ENCODE measurements at regions not wholly inside any gene's neighbourhood (a gene's known extent, or its start where the extent isn't known, plus 50 kb on each side); places are given as distances from the start of the nearest gene placed in this dataset.
"Not testable (repeated sequence)": the region's sequence is repeated elsewhere in the genome, so short reads cannot be mapped to it uniquely, and the experiment has no call there.

DNA sequence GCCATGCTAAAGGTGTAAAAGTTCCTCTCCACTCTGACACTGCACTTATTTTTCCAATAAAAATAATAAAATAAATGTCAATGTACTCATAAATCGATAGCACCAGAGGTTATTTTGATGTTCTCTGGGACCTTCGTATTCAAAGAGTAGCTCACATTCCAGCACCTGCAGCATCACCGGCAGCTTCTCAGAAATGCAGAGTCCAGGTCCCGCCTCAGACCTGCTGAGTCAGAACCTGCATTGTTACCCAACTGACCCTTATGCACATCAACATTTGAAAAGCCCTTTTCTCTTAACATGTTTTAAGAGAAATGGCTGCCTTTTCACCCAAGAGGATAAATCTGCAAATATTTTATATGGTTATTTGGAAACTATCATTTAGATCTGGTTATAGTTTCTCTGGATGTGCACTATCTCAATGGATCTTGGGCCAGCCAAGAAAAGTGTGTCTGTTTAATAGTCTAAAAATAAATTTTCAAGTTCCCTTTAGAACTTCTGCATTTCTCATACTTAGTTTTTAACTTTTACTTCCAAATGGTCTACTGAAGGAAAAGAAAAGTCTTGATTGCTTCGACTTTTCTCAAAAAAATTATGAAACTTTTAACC is 216.2 kb upstream of the PRDM1 start:
- Histone ChIP-seq H3K36me3 (ENCODE audit: control insufficient read depth, insufficient read depth, low read length) (no peaks in the 10 kb centered on the region), H3K4me3 (ENCODE audit: low read depth, low read length) (no peak overlapping the region), H3K27me3 (ENCODE audit: control insufficient read depth, insufficient read depth, low read length) (no peaks in the 10 kb centered on the region)
- DNase-seq (ENCODE audit: low read depth) = no peak
- TF ChIP-seq, protein P1, sequence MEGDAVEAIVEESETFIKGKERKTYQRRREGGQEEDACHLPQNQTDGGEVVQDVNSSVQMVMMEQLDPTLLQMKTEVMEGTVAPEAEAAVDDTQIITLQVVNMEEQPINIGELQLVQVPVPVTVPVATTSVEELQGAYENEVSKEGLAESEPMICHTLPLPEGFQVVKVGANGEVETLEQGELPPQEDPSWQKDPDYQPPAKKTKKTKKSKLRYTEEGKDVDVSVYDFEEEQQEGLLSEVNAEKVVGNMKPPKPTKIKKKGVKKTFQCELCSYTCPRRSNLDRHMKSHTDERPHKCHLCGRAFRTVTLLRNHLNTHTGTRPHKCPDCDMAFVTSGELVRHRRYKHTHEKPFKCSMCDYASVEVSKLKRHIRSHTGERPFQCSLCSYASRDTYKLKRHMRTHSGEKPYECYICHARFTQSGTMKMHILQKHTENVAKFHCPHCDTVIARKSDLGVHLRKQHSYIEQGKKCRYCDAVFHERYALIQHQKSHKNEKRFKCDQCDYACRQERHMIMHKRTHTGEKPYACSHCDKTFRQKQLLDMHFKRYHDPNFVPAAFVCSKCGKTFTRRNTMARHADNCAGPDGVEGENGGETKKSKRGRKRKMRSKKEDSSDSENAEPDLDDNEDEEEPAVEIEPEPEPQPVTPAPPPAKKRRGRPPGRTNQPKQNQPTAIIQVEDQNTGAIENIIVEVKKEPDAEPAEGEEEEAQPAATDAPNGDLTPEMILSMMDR (IDR thresholded peaks at IDR 0.05; ENCODE audit: insufficient read depth, low read length, severe bottlenecking) = no peak
- no peak for FAIRE-seq

DNA sequence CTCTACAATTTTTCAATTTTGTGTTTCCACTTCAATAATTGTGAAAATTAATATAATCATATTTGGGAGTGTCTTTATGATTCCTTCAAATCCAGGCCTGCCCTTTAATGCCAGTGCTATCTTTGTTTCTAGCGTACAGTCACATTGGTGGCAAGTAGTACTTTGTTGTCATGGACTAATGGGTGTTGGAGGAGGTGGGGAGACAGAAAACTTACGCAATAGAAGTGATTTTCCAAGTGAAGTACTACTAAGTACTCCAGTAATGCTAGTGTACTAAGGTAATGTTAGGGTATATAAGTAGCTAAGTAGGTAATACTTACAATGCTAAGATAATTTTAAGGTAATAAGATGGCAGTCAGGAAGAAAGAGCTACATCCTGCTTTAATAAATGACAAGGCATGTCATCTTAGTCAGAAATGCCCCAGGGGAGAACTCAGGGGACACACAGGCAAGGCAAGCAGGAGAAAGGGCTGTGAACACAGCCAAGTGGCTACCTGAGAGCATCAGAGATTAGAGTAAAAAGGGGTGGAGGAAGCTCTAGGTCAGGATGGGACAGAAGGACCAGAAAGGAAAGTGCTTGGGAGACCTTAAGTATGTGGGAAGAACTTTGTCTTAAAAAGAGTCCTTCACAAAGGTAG is 217.2 kb upstream of the PRDM1 start:
- H3K36me3 ChIP-seq (ENCODE audit: control insufficient read depth, insufficient read depth, low read length) = no peaks in the 10 kb centered on the region
- peak; percentile 32 for FAIRE-seq
- DNase-seq (ENCODE audit: low read depth) = peak; percentile 6
- TF ChIP-seq, protein P1 (IDR thresholded peaks at IDR 0.05; ENCODE audit: insufficient read depth, low read length, severe bottlenecking) = no peak
- H3K27me3 ChIP-seq (ENCODE audit: control insufficient read depth, insufficient read depth, low read length) = no peaks in the 10 kb centered on the region
- no peak overlapping the region for H3K4me3 ChIP-seq (ENCODE audit: low read depth, low read length)

DNA sequence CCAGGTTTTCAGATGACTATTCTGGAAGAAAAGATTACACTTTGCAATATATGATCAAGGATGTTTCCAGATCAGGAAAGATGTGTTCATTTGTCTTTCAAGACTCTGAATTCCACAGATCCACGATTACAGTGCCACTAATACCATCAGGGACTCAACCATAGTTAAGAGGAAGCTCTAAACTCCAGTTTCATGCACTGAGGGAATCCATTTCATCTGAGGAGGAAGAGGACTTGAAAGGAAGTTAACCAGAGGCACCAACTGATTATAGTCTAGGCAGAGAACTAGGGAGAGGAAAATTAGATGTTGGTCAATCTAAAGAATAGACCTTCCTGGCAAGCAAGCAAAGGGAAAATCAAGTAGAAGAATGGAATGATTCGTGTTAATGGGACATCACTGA is 218.3 kb upstream of the PRDM1 start:
- Histone ChIP-seq H3K27me3 (ENCODE audit: control insufficient read depth, insufficient read depth, low read length) (no peaks in the 10 kb centered on the region), H3K36me3 (ENCODE audit: control insufficient read depth, insufficient read depth, low read length) (no peaks in the 10 kb centered on the region), H3K4me3 (ENCODE audit: low read depth, low read length) (no peak overlapping the region)
- DNase-seq (ENCODE audit: low read depth) (no peak), FAIRE-seq (no peak)
- TF ChIP-seq, protein P1 (IDR thresholded peaks at IDR 0.05; ENCODE audit: insufficient read depth, low read length, severe bottlenecking) = no peak

DNA sequence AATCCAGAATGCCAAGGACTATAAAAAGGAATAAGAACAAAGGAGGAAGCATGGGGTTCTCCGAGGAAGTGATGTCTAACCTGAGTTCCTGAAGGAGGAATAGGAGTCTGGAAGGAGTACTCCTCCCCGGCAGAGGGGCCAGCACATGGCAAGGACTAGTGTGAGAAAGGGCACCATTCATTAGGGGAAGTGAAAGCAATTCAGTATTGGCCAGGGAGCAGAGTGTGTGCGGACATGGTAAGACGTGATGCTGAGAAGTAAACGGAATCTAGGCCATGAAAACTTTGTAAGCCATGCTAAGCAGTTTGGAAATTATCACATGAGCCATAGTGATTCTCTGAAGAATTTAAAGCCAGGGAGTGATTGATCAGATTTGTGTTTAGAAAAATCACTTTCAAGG is 218.9 kb upstream of the PRDM1 start:
- no peak for DNase-seq (ENCODE audit: low read depth)
- TF ChIP-seq, protein P1 (IDR thresholded peaks at IDR 0.05; ENCODE audit: insufficient read depth, low read length, severe bottlenecking) = no peak
- Histone ChIP-seq H3K4me3 (ENCODE audit: low read depth, low read length) (no peak overlapping the region), H3K27me3 (ENCODE audit: control insufficient read depth, insufficient read depth, low read length) (no peaks in the 10 kb centered on the region), H3K36me3 (ENCODE audit: control insufficient read depth, insufficient read depth, low read length) (no peaks in the 10 kb centered on the region)
- FAIRE-seq = no peak

DNA sequence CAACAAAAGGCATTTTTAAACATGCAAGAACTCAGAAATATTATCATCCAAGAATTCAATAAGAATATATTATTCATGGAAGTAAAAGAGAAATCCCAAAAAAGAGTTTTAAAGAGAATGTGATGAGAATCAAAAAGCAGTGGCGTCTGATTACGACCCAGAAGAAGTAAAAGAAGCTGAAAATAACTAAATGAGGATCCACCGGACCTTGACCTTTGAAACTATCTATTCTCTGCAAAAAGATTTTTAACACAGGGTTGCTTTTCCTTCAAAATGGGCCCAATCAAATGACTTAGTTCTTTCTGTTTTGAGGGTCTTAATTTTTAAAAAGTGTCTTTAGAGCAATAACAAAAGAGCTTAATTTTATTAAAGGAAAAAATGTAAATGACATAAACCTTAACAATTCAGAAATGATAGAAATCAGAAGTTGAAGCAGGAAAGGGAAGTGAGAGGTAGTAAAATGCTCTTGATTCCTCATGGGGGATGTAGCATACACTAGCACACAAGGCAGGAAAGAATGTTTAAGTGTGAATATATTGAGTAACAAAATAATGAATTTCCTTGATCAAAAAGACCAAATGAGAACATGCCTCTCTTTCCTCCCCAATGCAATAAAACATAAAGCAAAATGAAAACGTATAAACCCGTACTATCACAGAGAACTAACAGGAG is 223.1 kb upstream of the PRDM1 start:
- TF ChIP-seq, protein P1 (IDR thresholded peaks at IDR 0.05; ENCODE audit: insufficient read depth, low read length, severe bottlenecking) = no peak
- H3K36me3 ChIP-seq (ENCODE audit: control insufficient read depth, insufficient read depth, low read length) = no peaks in the 10 kb centered on the region
- DNase-seq (ENCODE audit: low read depth) (no peak), FAIRE-seq (no peak)
- H3K4me3 ChIP-seq (ENCODE audit: low read depth, low read length) = no peak overlapping the region
- H3K27me3 ChIP-seq (ENCODE audit: control insufficient read depth, insufficient read depth, low read length) = no peaks in the 10 kb centered on the region

DNA sequence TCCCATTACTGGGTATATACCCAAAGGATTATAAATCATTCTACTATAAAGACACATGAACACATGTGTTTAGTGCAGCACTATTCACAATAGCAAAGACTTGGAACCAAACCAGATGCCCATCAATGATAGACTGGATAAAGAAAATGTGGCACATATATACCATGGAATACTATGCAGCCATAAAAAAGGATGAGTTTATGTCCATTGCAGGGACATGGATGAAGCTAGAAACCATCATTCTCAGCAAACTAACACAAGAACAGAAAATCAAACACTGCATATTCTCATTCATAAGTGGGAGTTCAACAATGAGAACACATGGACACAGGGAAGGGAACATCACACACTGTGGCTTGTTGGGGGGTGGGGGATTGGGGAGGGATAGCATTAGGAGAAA is 225.2 kb upstream of the PRDM1 start:
- DNase-seq (ENCODE audit: low read depth); H3K36me3 ChIP-seq (ENCODE audit: control insufficient read depth, insufficient read depth, low read length); FAIRE-seq: not testable (repeated sequence)

More for the DNA sequence above, 225.2 kb upstream of the PRDM1 start:
- H3K27me3 ChIP-seq (ENCODE audit: control insufficient read depth, insufficient read depth, low read length); H3K4me3 ChIP-seq (ENCODE audit: low read depth, low read length): not testable (repeated sequence)

All from bronchial epithelial cell (primary cell).